Body of pancreas (tissue), 4 donors: ENCODE measurements at regions not wholly inside any gene's neighbourhood (a gene's known extent, or its start where the extent isn't known, plus 50 kb on each side); places are given as distances from the start of the nearest gene placed in this dataset.

Source experiments
- ATAC-seq: fragments of 150-250 bp; one replicate; pipeline ENCODE4 v1.9.1; 2016
- DNase-seq, 4 donors: peaks; one replicate each; pipeline ENCODE4 v3.0.0-alpha.2; 2019
- H3K27ac ChIP-seq, 4 donors: fragments of 200-600 bp; sonication (generic); 1 replicate in 3 of 4; 2 replicates in 1 of 4; pipeline versions ENCODE4 v1.5.1 to v1.6.1; 2016 to 2019; ENCODE audit warnings: mild to moderate bottlenecking in 1 of 4, mixed read lengths in 1 of 4, moderate library complexity in 1 of 4
- H3K27me3 ChIP-seq, 2 donors: fragments of 200-600 bp; sonication (generic); one replicate each; pipeline ENCODE4 v1.6.0; 2016; ENCODE audit warnings: mild to moderate bottlenecking in 1 of 2
- H3K36me3 ChIP-seq, 2 donors: fragments of 200-600 bp; sonication (generic); replicated peaks in 1 of 2; 2 replicates each; pipeline ENCODE4 v1.5.1; 2016; ENCODE audit warnings: low read depth in 2 of 2; ENCODE audit not compliant: insufficient read depth in 1 of 2
- H3K4me1 ChIP-seq: fragments of 200-600 bp; sonication (generic); one replicate; pipeline ENCODE4 v1.6.0; 2016
- H3K4me3 ChIP-seq, 2 donors: fragments of 200-600 bp; sonication (generic); 1 replicate in 1 of 2; 2 replicates in 1 of 2; pipeline ENCODE4 v1.5.1; 2016 to 2019
- H3K9me3 ChIP-seq, 3 donors: fragments of 200-600 bp; sonication (generic); 1 replicate in 2 of 3; 2 replicates in 1 of 3; pipeline ENCODE4 v1.5.1; 2016
- CTCF ChIP-seq, 7 experiments: fragments of 450-650 bp in 4 of 7; fragments of 200-600 bp in 3 of 7; sonication (generic) in 3 of 7; IDR thresholded peaks; one replicate each; pipeline ENCODE4 v1.5.1; 2016 to 2019; ENCODE audit warnings: antibody characterized with exemption in 7 of 7
- POLR2A ChIP-seq, 3 donors: fragments of 450-650 bp; IDR thresholded peaks; one replicate each; pipeline ENCODE4 v1.6.1; 2016; ENCODE audit warnings: antibody characterized with exemption in 3 of 3, mild to moderate bottlenecking in 2 of 3
- WGBS, 2 donors: methylation state at CpG; one replicate each; pipeline ENCODE4 v1.1.5; 2017; 5-methylcytosine and 5-hydroxymethylcytosine counted together
- intact Hi-C: fragments of 100-400 bp; cut with DNase I; formaldehyde crosslinking; loops from one replicate; pipeline ENCODE4 v1.15.1; 2023

- WGBS, 2 donors, result 75 to 88% methylated on average over 8 to 10 of the region's 10 CpGs
- no peaks in the 10 kb centered on the region for H3K36me3 ChIP-seq
- no peak overlapping the region for H3K4me3 ChIP-seq
- intact Hi-C loops, result no loop called here
- no peak overlapping the region for H3K27ac ChIP-seq
- ATAC-seq (no peak), DNase-seq (no peak)
- H3K9me3 ChIP-seq, result no peaks in the 10 kb centered on the region
- H3K4me1 ChIP-seq, result no peaks in the 10 kb centered on the region
- H3K27me3 ChIP-seq, result no peaks in the 10 kb centered on the region
- no peak for TF ChIP-seq POLR2A (IDR thresholded peaks at IDR 0.05)
- TF ChIP-seq CTCF (IDR thresholded peaks at IDR 0.05), result no peak
These were observed 2289.6 kb downstream of the ARAP2 start for GRCh38 chr4:33954759-33955158.

GRCh38 chr4:33959519-33959918 is 2284.8 kb downstream of the ARAP2 start:
- no peak for ATAC-seq
- TF ChIP-seq POLR2A (IDR thresholded peaks at IDR 0.05), result no peak
- TF ChIP-seq CTCF (IDR thresholded peaks at IDR 0.05), result no peak
- intact Hi-C loops, result no loop called here
- H3K27me3 ChIP-seq, result no peaks in the 10 kb centered on the region
- 40 to 43% methylated on average over 4 of the region's 4 CpGs for WGBS, 2 donors
- H3K9me3 ChIP-seq, result no peaks in the 10 kb centered on the region
- no peak overlapping the region for H3K4me3 ChIP-seq
- no peaks in the 10 kb centered on the region for H3K4me1 ChIP-seq
- H3K27ac ChIP-seq, result no peak overlapping the region
- DNase-seq, result no peak
- no peaks in the 10 kb centered on the region for H3K36me3 ChIP-seq

- H3K4me1 ChIP-seq, result no peaks in the 10 kb centered on the region
- no peaks in the 10 kb centered on the region for H3K36me3 ChIP-seq
- intact Hi-C loops, result no loop called here
- no peaks in the 10 kb centered on the region for H3K9me3 ChIP-seq
- H3K27ac ChIP-seq, result no peak overlapping the region
- 77 to 81% methylated on average over 2 of the region's 2 CpGs for WGBS, 2 donors
- no peak for TF ChIP-seq POLR2A (IDR thresholded peaks at IDR 0.05)
- TF ChIP-seq CTCF (IDR thresholded peaks at IDR 0.05), result no peak
- no peak for DNase-seq
- no peak for ATAC-seq
- H3K4me3 ChIP-seq, result no peak overlapping the region
- H3K27me3 ChIP-seq, result no peaks in the 10 kb centered on the region
These were observed 2282.6 kb downstream of the ARAP2 start for GRCh38 chr4:33961761-33962160.

GRCh38 chr4:33966808-33967207 is 2277.5 kb downstream of the ARAP2 start:
- Histone ChIP-seq H3K9me3 (peaks cover 0 to 5% (median 0%) of the 10 kb centered on the region in 3 donors), H3K27ac (no peak overlapping the region), H3K27me3 (no peaks in the 10 kb centered on the region), H3K36me3 (no peaks in the 10 kb centered on the region), H3K4me1 (no peaks in the 10 kb centered on the region), H3K4me3 (no peak overlapping the region)
- WGBS, 2 donors, result 39 to 74% methylated on average over 1 of the region's 1 CpG
- ATAC-seq (no peak), DNase-seq (no peak)
- TF ChIP-seq CTCF (IDR thresholded peaks at IDR 0.05), result no peak
- TF ChIP-seq POLR2A (IDR thresholded peaks at IDR 0.05), result no peak
- intact Hi-C loops, result no loop called here

GRCh38 chr4:33974270-33974669 is 2270.0 kb downstream of the ARAP2 start:
- Histone ChIP-seq H3K4me1 (no peaks in the 10 kb centered on the region), H3K27me3 (no peaks in the 10 kb centered on the region), H3K27ac (no peak overlapping the region), H3K36me3 (no peaks in the 10 kb centered on the region), H3K9me3 (peaks cover 0 to 5% (median 0%) of the 10 kb centered on the region in 3 donors), H3K4me3 (no peak overlapping the region)
- no peak for ATAC-seq
- TF ChIP-seq POLR2A (IDR thresholded peaks at IDR 0.05), result no peak
- no peak for TF ChIP-seq CTCF (IDR thresholded peaks at IDR 0.05)
- DNase-seq, result no peak
- intact Hi-C loops, result no loop called here
